ENCODE measurements at regions not wholly inside any gene's neighbourhood (a gene's known extent, or its start where the extent isn't known, plus 50 kb on each side); places are given as distances from the start of the nearest gene placed in this dataset.

GRCh38 chr16:74049027-74049426 is 247.6 kb upstream of the PSMD7 start:
- no peaks in the 10 kb centered on the region for H3K79me2 ChIP-seq

GRCh38 chr16:74046524-74046923 is 250.1 kb upstream of the PSMD7 start:
- H3K9me2 ChIP-seq (replicated peaks; ENCODE audit: insufficient read depth), result no peaks in the 10 kb centered on the region
- no peak overlapping the region for H2AFZ ChIP-seq
- TF ChIP-seq EZH2 (IDR thresholded peaks at IDR 0.05; ENCODE audit: borderline replicate concordance) (no peak), CTCF (IDR thresholded peaks at IDR 0.05; ENCODE audit: poor library complexity) (no peak), EZH2phosphoT487 (IDR thresholded peaks at IDR 0.05; ENCODE audit: low read depth, severe bottlenecking, unreplicated experiment) (no peak)
- H3K36me3 ChIP-seq (replicated peaks; ENCODE audit: insufficient read depth, low read depth), result no peaks in the 10 kb centered on the region
- H3K27ac ChIP-seq, result no peak overlapping the region
- no peaks in the 10 kb centered on the region for H3K79me2 ChIP-seq
- no peaks in the 10 kb centered on the region for H3K9me3 ChIP-seq (ENCODE audit: low read depth)
- DNase-seq (ENCODE audit: low spot score), result no peak
- H3K4me3 ChIP-seq, result no peak overlapping the region
- H3K27me3 ChIP-seq, result no peaks in the 10 kb centered on the region
- no peak overlapping the region for H3K4me2 ChIP-seq
- H3K4me1 ChIP-seq (ENCODE audit: insufficient read depth), result no peaks in the 10 kb centered on the region
- 90% methylated on average over 5 of the region's 5 CpGs for WGBS (ENCODE audit: low lambda C conversion rate, missing lambda C conversion rate)
- no peaks in the 10 kb centered on the region for H4K20me1 ChIP-seq (ENCODE audit: insufficient read depth, poor library complexity, severe bottlenecking)

More at GRCh38 chr16:74049027-74049426, 247.6 kb upstream of the PSMD7 start:
- no peak for DNase-seq (ENCODE audit: low spot score)
- Histone ChIP-seq H2AFZ (no peak overlapping the region), H3K9me3 (ENCODE audit: low read depth) (no peaks in the 10 kb centered on the region), H4K20me1 (ENCODE audit: insufficient read depth, poor library complexity, severe bottlenecking) (no peaks in the 10 kb centered on the region), H3K27ac (no peak overlapping the region), H3K4me3 (no peak overlapping the region), H3K36me3 (replicated peaks; ENCODE audit: insufficient read depth, low read depth) (no peaks in the 10 kb centered on the region), H3K9me2 (replicated peaks; ENCODE audit: insufficient read depth) (no peaks in the 10 kb centered on the region), H3K27me3 (no peaks in the 10 kb centered on the region), H3K4me1 (ENCODE audit: insufficient read depth) (no peaks in the 10 kb centered on the region), H3K4me2 (no peak overlapping the region)
- TF ChIP-seq EZH2 (IDR thresholded peaks at IDR 0.05; ENCODE audit: borderline replicate concordance), result no peak
- TF ChIP-seq EZH2phosphoT487 (IDR thresholded peaks at IDR 0.05; ENCODE audit: low read depth, severe bottlenecking, unreplicated experiment), result no peak
- no peak for TF ChIP-seq CTCF (IDR thresholded peaks at IDR 0.05; ENCODE audit: poor library complexity)
- WGBS (ENCODE audit: low lambda C conversion rate, missing lambda C conversion rate), result 91% methylated on average over 4 of the region's 4 CpGs

- Histone ChIP-seq H3K4me2 (no peak overlapping the region), H3K9me3 (ENCODE audit: low read depth) (no peaks in the 10 kb centered on the region), H3K4me1 (ENCODE audit: insufficient read depth) (no peaks in the 10 kb centered on the region), H3K9me2 (replicated peaks; ENCODE audit: insufficient read depth) (no peaks in the 10 kb centered on the region), H3K27me3 (no peaks in the 10 kb centered on the region), H2AFZ (no peak overlapping the region), H3K27ac (no peak overlapping the region), H3K36me3 (replicated peaks; ENCODE audit: insufficient read depth, low read depth) (no peaks in the 10 kb centered on the region), H3K79me2 (no peaks in the 10 kb centered on the region), H3K4me3 (no peak overlapping the region), H4K20me1 (ENCODE audit: insufficient read depth, poor library complexity, severe bottlenecking) (no peaks in the 10 kb centered on the region)
- WGBS (ENCODE audit: low lambda C conversion rate, missing lambda C conversion rate), result 90% methylated on average over 3 of the region's 3 CpGs
- no peak for TF ChIP-seq EZH2phosphoT487 (IDR thresholded peaks at IDR 0.05; ENCODE audit: low read depth, severe bottlenecking, unreplicated experiment)
- no peak for TF ChIP-seq CTCF (IDR thresholded peaks at IDR 0.05; ENCODE audit: poor library complexity)
- TF ChIP-seq EZH2 (IDR thresholded peaks at IDR 0.05; ENCODE audit: borderline replicate concordance), result no peak
- DNase-seq (ENCODE audit: low spot score), result no peak
Observed at GRCh38 chr16:74045513-74045912, 251.1 kb upstream of the PSMD7 start.

- Histone ChIP-seq H3K4me1 (ENCODE audit: insufficient read depth) (no peaks in the 10 kb centered on the region), H2AFZ (no peak overlapping the region), H3K9me2 (replicated peaks; ENCODE audit: insufficient read depth) (no peaks in the 10 kb centered on the region), H3K27me3 (no peaks in the 10 kb centered on the region), H3K79me2 (no peaks in the 10 kb centered on the region), H3K4me3 (no peak overlapping the region), H3K4me2 (no peak overlapping the region), H3K27ac (no peak overlapping the region), H3K9me3 (ENCODE audit: low read depth) (no peaks in the 10 kb centered on the region), H4K20me1 (ENCODE audit: insufficient read depth, poor library complexity, severe bottlenecking) (no peaks in the 10 kb centered on the region), H3K36me3 (replicated peaks; ENCODE audit: insufficient read depth, low read depth) (no peaks in the 10 kb centered on the region)
- 18% methylated on average over 1 of the region's 1 CpG for WGBS (ENCODE audit: low lambda C conversion rate, missing lambda C conversion rate)
- peak; percentile 40 for TF ChIP-seq CTCF (IDR thresholded peaks at IDR 0.05; ENCODE audit: poor library complexity)
- no peak for TF ChIP-seq EZH2 (IDR thresholded peaks at IDR 0.05; ENCODE audit: borderline replicate concordance)
- no peak for TF ChIP-seq EZH2phosphoT487 (IDR thresholded peaks at IDR 0.05; ENCODE audit: low read depth, severe bottlenecking, unreplicated experiment)
- DNase-seq (ENCODE audit: low spot score), result peak; percentile 16
Observed at GRCh38 chr16:74035816-74036215, 260.8 kb upstream of the PSMD7 start.
